ENCODE measurements at regions not wholly inside any gene's neighbourhood (a gene's known extent, or its start where the extent isn't known, plus 50 kb on each side); places are given as distances from the start of the nearest gene placed in this dataset.

- Mint-ChIP-seq H3K36me3 (ENCODE audit: low read depth, unreplicated experiment) (no peaks in the 10 kb centered on the region), H3K9me3 (ENCODE audit: unreplicated experiment) (no peaks in the 10 kb centered on the region), H3K4me1 (ENCODE audit: unreplicated experiment) (no peaks in the 10 kb centered on the region), H3K27ac (ENCODE audit: unreplicated experiment) (no peak overlapping the region), H3K4me3 (ENCODE audit: unreplicated experiment) (peak overlapping the region; percentile 14), H3K27me3 (ENCODE audit: unreplicated experiment) (peaks cover 4% of the 10 kb centered on the region)
- no peak for DNase-seq (ENCODE audit: low spot score)
- TF ChIP-seq CTCF (IDR thresholded peaks at IDR 0.05; ENCODE audit: unreplicated experiment) = no peak
Measured at GRCh38 chr17:33497623-33498022, 204.5 kb upstream of the ASIC2 start.

GRCh38 chr17:33498069-33498468 is 205.0 kb upstream of the ASIC2 start:
- no peak for DNase-seq (ENCODE audit: low spot score)
- H3K4me1 Mint-ChIP-seq (ENCODE audit: unreplicated experiment) = no peaks in the 10 kb centered on the region
- H3K27me3 Mint-ChIP-seq (ENCODE audit: unreplicated experiment) = peaks cover 4% of the 10 kb centered on the region
- no peaks in the 10 kb centered on the region for H3K9me3 Mint-ChIP-seq (ENCODE audit: unreplicated experiment)
- no peaks in the 10 kb centered on the region for H3K36me3 Mint-ChIP-seq (ENCODE audit: low read depth, unreplicated experiment)
- TF ChIP-seq CTCF (IDR thresholded peaks at IDR 0.05; ENCODE audit: unreplicated experiment) = no peak
- no peak overlapping the region for H3K27ac Mint-ChIP-seq (ENCODE audit: unreplicated experiment)
- H3K4me3 Mint-ChIP-seq (ENCODE audit: unreplicated experiment) = peak overlapping the region; percentile 14

GRCh38 chr17:33499040-33499439 is 205.9 kb upstream of the ASIC2 start:
- Mint-ChIP-seq H3K27ac (ENCODE audit: unreplicated experiment) (no peak overlapping the region), H3K4me1 (ENCODE audit: unreplicated experiment) (no peaks in the 10 kb centered on the region), H3K9me3 (ENCODE audit: unreplicated experiment) (no peaks in the 10 kb centered on the region), H3K4me3 (ENCODE audit: unreplicated experiment) (no peak overlapping the region), H3K27me3 (ENCODE audit: unreplicated experiment) (peaks cover 4% of the 10 kb centered on the region), H3K36me3 (ENCODE audit: low read depth, unreplicated experiment) (no peaks in the 10 kb centered on the region)
- no peak for DNase-seq (ENCODE audit: low spot score)
- no peak for TF ChIP-seq CTCF (IDR thresholded peaks at IDR 0.05; ENCODE audit: unreplicated experiment)

GRCh38 chr17:33500151-33500550 is 207.1 kb upstream of the ASIC2 start:
- H3K27ac Mint-ChIP-seq (ENCODE audit: unreplicated experiment) = no peak overlapping the region
- peaks cover 4% of the 10 kb centered on the region for H3K27me3 Mint-ChIP-seq (ENCODE audit: unreplicated experiment)

DNA sequence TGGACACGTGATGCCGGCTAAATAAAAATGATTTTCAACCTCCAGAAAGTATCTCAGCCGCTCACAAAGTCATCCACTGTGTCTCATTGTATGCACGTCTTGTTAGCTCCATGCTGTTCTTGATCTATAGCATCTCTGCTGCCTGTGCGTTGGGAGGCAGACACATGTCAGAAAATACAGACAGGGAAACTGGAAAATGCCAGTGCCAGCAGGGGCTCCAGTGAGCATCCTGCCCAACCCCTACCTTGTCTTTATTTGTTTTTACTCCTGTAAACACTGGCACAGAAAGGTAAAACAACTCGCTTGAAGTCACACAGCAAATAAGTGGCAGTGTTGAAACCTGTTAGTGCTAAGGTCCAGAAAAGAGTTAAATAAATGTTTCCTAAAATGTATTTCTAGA is 208.1 kb upstream of the ASIC2 start:
- H3K27me3 Mint-ChIP-seq (ENCODE audit: unreplicated experiment) = peaks cover 4% of the 10 kb centered on the region
- no peak for DNase-seq (ENCODE audit: low spot score)
- no peaks in the 10 kb centered on the region for H3K9me3 Mint-ChIP-seq (ENCODE audit: unreplicated experiment)
- peaks cover 6% of the 10 kb centered on the region for H3K4me1 Mint-ChIP-seq (ENCODE audit: unreplicated experiment)
- no peak overlapping the region for H3K27ac Mint-ChIP-seq (ENCODE audit: unreplicated experiment)
- no peak for TF ChIP-seq CTCF (IDR thresholded peaks at IDR 0.05; ENCODE audit: unreplicated experiment)
- H3K4me3 Mint-ChIP-seq (ENCODE audit: unreplicated experiment) = no peak overlapping the region
- H3K36me3 Mint-ChIP-seq (ENCODE audit: low read depth, unreplicated experiment) = no peaks in the 10 kb centered on the region

More at GRCh38 chr17:33500151-33500550, 207.1 kb upstream of the ASIC2 start:
- no peak for DNase-seq (ENCODE audit: low spot score)
- Mint-ChIP-seq H3K36me3 (ENCODE audit: low read depth, unreplicated experiment) (no peaks in the 10 kb centered on the region), H3K9me3 (ENCODE audit: unreplicated experiment) (no peaks in the 10 kb centered on the region), H3K4me1 (ENCODE audit: unreplicated experiment) (peaks cover 6% of the 10 kb centered on the region), H3K4me3 (ENCODE audit: unreplicated experiment) (no peak overlapping the region)
- no peak for TF ChIP-seq CTCF (IDR thresholded peaks at IDR 0.05; ENCODE audit: unreplicated experiment)
